ENCODE measurements at regions not wholly inside any gene's neighbourhood (a gene's known extent, or its start where the extent isn't known, plus 50 kb on each side); places are given as distances from the start of the nearest gene placed in this dataset.

GRCh38 chr10:10870523-10871241, 147.0 kb upstream of the CELF2 start:
- no peak for DNase-seq

GRCh38 chr10:10871352-10871751, 146.3 kb upstream of the CELF2 start:
- DNase-seq: no peak

- DNase-seq: no peak
Measured at GRCh38 chr10:10872035-10872673, 145.5 kb upstream of the CELF2 start.

GRCh38 chr10:10872764-10873163, 144.9 kb upstream of the CELF2 start:
- DNase-seq: no peak

GRCh38 chr10:10873289-10873688, 144.4 kb upstream of the CELF2 start:
- DNase-seq: no peak

GRCh38 chr10:10873915-10874314, 143.8 kb upstream of the CELF2 start:
- no peak for DNase-seq

- DNase-seq: no peak
Measured at GRCh38 chr10:10878963-10879362, 138.7 kb upstream of the CELF2 start.

GRCh38 chr10:10881117-10881813, 136.4 kb upstream of the CELF2 start:
- DNase-seq: no peak

- DNase-seq: no peak
Measured at GRCh38 chr10:10883737-10884136, 133.9 kb upstream of the CELF2 start.

- no peak for DNase-seq
Measured at GRCh38 chr10:10886861-10887531, 130.7 kb upstream of the CELF2 start.

- no peak for DNase-seq
Measured at GRCh38 chr10:10891124-10892082, 126.3 kb upstream of the CELF2 start.

GRCh38 chr10:10892290-10892875, 125.3 kb upstream of the CELF2 start:
- no peak for DNase-seq

GRCh38 chr10:10897400-10897799, 120.3 kb upstream of the CELF2 start:
- DNase-seq: no peak

GRCh38 chr10:10901906-10902305, 115.8 kb upstream of the CELF2 start:
- no peak for DNase-seq

GRCh38 chr10:10902951-10903350, 114.7 kb upstream of the CELF2 start:
- no peak for DNase-seq

- no peak for DNase-seq
Measured at GRCh38 chr10:10903620-10904019, 114.1 kb upstream of the CELF2 start.

- DNase-seq: no peak
Measured at GRCh38 chr10:10910634-10911033, 107.0 kb upstream of the CELF2 start.

GRCh38 chr10:10911035-10911434, 106.6 kb upstream of the CELF2 start:
- DNase-seq: no peak

- DNase-seq: no peak
Measured at GRCh38 chr10:10911471-10911921, 106.2 kb upstream of the CELF2 start.

GRCh38 chr10:10914144-10914543, 103.5 kb upstream of the CELF2 start:
- no peak for DNase-seq

GRCh38 chr10:10915215-10915614, 102.5 kb upstream of the CELF2 start:
- no peak for DNase-seq

GRCh38 chr10:10917031-10917430, 100.6 kb upstream of the CELF2 start:
- no peak for DNase-seq
